T-helper 1 cell (primary cell): ENCODE measurements at regions not wholly inside any gene's neighbourhood (a gene's known extent, or its start where the extent isn't known, plus 50 kb on each side); places are given as distances from the start of the nearest gene placed in this dataset.

Experiments used
- DNase-seq, 5 donors: peaks; one replicate each; pipeline ENCODE4 v3.0.0-alpha.2; 2012 to 2020

DNA sequence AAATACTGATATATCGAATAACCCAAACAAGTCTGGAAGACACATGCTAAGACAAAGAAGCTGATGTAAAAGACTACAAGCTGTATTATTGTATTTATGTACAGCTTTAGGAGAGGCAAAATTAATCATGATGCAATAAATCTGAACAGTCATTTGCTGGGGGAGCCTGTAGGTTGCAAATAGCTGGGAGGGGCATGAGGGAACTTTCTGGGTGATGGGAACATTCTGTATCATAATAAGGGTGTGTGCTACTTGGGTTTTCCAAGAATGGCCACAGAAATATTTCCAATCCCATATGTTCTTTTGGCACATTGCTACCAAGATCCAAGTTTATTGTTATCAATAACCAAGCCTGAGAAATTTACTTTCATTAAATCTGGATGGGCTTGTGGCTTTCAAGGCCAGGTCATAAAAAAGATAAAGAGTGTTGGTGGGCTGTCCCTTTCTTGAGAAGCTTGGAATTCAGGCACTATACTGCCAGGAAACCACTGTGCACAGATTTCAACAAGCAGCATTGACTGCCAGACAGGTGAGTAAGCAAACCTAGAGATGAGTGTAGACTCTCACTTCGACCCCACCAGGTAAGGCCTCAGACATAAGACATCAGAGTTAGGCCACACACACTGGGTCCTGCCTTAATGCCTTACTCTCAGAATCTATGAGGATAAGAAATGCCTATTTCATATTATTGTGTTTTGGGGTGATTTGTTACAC is 629.7 kb upstream of the FZD8 start:
- no peak for DNase-seq

DNA sequence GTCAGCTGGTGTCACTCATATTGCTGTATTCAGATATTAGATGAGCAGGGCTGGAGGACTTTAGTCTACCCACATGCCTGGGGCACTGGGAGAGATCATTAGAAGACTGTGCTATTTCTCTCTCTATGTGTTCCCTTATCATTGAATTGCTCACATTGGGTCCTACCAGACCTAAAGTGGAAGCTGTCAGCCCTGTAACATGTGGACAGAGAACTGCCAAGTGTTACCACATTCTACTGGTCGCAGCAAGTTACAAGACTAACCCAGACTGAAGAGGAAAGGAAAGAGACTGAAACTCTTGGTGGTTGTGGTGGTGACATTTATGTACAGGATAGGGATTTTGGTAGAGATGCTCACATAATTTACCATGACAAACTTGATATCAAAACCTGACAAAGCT is 627.1 kb upstream of the FZD8 start:
- no peak for DNase-seq

DNA sequence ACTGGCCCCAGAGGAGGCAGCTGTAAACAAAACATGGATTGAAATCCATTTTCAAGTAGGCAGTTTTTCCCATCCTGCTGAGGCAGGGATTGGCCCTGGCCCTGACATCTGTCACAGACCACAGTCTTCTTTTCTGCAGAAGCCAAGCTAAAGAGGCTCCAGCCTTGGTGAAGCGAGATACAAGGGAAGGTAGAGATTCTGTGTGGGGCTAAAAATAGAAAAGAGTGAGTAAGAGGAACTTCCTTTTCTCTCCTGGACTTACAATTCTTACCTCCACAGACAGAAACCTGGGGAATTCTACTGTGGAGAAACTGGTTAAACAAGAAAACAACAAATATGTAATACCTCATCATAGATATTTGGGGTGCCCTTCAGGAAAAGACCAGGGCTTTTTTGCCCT is 624.8 kb upstream of the FZD8 start:
- DNase-seq = no peak

DNA sequence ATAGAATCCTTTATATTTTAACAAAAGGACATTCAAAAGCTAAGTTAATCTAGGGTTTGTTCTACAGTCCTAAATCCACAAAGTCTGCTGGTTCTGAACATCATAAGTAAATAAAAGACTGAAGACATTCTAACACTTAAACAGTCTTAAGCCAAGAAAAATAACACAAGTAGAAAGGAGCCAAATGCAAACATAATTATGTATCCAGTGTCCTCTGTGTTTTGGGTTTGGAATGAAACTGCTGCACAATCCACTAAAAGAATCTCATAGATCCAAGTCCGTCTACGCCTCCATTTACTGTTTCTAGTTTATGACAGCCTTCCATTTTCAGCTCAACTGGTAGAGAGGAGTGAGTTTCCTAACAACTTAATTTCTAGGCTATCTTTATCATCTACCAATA is 623.6 kb upstream of the FZD8 start:
- no peak for DNase-seq

DNA sequence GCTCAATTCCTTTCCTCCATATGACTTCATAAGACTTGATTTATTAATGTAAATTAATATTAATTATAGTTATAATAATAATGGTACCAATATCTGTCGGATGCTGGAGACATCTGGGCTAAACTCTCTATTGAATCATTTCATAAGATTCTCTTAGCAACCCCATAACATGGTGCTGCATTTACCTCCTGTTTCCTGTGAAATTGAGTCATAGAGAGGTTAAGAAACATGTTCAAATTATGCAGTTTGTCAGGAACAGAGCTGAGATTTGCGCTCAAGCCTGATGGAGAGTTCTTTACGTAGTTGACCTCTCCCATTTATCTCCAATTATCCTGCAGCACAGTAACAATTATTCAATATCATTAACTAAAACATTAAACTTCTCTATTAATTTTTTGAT is 621.8 kb upstream of the FZD8 start:
- DNase-seq = no peak

DNA sequence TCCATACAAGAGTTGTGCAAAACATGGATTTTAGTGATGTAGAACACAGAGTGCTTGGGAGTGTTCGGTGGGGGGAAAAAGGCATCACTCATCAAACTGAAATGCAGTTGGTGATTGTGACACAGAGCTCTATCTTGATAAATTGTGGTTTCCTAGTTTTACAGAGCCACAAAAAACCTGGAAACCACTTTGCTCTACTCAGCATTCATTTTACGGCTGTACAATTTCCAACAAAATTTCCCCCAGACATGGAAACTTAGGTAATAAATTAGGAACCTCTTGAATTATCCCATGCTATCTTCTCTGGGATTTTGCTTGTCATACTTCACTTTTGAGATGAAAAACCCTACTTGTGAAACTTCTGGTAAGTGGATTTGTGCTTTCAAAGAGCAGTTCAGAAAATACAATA is 614.9 kb upstream of the FZD8 start:
- DNase-seq = no peak

DNA sequence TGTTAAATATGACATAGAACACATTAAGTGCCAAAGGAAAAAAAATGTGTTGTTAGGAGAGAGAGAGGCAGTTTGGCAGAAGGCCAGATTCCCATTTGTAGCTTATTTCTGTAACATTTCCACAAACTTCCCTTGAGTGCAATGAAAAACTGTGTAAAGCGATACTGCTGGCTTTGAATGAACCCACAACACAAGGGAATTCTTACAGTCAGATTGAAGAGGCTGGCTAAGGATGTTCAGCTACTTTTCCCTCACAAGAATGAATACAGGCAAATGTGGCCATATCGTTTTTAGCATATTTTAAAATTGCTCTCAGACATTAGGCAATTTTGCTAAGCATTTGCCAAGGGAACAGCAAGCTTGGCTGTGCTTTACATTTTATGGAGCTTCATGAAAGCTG is 614.1 kb upstream of the FZD8 start:
- DNase-seq = no peak

DNA sequence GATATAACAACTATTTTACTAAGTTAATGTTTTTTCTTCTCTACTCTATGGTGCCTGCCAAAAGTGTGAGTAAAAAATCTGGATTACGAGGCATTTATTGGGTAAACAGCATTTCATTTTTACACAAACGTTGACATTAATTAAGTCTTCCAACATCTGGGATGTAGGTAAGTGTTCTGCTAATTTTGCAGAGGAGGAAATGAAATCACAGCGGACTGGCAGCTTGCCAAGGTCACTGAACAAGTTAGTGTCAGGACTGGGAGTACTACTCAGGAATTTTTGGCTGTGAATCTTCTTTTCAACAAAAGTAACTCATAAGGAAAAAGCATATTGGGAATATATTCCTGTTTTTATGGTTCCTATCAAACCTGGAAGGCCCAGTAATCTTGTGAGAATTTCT is 612.1 kb upstream of the FZD8 start:
- DNase-seq = no peak

DNA sequence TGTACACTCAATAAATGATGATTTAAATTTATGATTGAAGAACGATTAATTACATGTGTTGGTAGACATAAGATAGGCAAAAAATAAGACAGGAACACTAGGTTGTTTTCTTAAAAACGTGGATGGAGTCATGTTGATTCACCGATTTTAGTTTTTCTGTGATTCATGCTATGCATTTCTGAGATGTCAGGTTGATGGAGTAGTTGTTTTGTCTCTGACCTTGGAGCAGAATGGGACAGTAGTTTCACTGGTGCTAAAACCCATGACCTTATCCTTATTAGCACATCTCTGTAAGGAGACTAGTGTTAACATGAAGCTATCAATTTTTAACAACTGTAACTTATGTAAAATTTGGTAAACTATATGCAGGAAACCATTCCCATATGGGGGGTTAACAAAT is 611.6 kb upstream of the FZD8 start:
- DNase-seq = no peak

DNA sequence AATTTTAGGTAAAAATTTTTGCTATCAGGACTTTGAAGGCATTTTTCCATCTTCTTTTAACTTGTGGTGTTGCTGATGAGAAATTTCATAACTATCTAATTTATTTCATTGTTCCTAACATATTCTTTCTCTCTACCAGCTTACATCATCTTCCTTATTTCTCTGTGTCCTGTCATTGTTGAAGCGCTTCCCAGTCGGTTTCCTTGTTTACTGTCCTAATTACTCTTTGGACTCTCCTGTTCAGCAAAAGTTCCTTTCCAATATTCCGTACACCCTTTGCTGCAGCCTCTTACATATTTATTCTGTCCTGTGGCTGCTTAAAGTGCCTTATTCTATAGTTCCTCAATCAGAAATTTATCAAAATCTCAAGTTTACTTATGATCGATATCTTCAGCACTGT is 609.0 kb upstream of the FZD8 start:
- no peak for DNase-seq

DNA sequence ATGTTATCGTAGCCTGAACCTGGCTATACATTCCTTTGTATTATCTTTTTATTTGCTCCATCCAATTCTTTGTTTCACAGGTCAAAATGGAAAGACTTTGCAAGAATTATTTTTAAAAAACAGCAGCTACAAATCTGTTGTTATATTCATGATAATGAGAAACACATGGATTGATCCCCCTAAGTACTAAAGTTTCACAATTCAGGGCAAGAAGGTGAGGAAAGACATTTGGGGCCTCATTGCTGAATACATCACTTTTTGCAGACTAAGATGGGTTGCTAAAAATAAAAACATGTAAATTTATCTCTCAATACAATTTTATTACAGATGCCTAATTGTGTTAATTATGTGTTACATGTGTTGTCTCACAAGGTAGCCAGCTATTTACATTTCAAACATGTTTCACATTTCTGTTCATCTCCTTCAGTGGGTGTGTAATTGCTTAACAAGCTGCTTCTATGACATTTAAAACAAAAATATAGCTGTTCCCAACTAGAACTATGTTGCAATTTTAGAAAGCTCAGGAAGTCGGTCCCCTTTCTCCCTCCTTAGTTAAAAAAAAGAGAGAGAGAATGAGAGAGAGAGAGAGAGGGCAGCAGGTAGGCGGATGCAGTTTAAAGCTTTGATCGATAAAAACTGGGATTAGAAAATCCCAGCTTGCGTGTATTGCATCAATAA is 606.3 kb upstream of the FZD8 start:
- DNase-seq = no peak

DNA sequence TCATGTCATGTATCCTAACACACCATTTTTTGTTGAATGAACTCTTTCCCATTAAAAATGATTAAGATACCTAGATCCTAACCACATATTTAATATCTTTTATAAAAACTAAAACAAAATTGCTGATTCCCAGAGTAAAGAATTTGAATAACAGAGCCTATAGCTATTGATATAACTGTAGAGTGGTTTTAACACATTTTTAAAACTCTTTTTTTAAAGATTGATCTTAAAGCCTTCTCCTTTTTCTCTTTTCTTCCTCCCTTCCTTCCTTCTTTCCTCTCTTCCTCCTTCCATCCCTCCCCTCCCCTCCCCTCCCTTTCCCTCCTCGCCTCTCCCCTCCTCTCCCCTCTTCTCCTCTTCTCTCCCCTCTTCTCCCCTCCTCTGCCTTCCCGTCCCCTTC is 605.4 kb upstream of the FZD8 start:
- no peak for DNase-seq

DNA sequence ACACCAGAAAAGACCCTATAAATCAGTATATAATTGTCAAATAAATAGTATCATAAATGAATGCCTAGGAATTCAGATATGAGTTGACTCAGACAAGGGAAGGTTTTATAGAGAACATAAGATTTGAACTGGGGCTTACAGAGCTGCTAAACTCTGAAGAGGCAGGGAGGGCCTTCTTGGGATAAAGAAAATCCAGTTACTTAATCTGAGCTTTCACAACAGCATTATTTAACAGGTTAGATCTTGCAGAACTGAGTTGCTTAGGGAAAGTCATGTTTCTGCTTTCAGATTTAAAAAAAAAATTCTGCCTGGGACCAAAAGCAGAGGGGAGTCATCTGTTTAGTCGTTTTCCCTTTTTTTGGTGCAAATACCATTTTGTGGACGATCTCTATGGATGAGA is 594.8 kb upstream of the FZD8 start:
- DNase-seq = no peak

DNA sequence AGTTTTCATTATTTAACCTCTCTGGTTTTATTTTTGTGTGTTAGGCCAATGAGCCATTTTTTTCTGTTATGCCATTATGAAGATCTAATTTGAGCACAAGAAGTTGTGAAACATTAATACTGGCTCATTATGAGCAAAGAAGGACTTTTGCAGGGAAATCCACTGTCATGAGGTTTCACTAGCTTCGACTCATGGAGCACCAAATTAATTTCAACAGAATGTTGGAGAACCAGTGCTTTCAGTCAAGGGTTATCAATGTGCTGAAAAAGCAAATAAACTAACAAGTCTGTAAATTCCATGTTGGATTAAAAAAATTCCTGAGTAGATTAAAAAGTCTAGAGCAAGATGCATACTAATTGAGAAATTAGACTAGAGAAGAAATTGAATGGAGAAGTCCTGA is 594.2 kb upstream of the FZD8 start:
- no peak for DNase-seq

DNA sequence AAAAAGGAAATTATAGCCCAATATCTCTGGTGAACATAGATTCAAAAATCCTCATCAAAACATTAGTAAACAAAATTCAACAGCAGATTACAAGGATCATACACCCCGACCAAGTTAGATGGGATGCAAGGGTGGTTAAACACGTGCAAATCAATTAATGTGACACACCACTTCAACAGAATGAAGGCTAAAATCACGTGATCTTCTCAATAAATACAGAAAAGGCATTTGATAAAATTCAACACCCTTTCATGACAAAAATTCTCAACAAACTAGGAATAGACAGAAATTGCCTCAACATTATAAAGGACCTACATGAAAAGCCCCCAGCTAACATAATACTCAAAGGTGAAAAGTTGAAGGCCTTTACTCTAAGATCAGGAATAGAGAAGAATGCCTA is 590.8 kb upstream of the FZD8 start:
- DNase-seq = no peak

DNA sequence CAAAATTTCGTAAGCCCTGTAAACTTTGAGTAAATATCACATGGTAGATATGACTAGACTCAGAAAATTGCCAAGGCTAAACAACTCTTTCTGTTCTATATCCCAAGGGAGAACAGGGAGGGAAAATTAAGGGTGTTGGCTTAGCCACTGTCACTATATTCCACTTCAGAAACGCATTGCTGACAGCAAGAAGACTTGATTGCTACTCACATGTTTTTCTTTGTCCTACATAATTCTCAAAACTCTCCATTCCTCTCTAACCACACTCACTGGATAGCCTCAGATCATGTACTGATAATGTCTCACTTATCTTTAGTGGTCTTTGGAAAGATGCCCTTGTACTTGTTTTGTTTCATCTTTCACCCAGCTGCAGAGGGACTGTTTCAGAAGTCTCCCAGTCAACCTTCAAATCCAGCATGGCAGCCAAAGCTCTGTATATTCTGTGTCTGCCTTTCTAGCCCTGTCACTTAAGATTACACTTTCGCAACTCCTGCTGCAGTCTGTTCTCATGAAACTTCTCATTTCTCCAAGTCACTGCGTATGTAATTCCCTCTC is 582.4 kb upstream of the FZD8 start:
- DNase-seq = no peak

DNA sequence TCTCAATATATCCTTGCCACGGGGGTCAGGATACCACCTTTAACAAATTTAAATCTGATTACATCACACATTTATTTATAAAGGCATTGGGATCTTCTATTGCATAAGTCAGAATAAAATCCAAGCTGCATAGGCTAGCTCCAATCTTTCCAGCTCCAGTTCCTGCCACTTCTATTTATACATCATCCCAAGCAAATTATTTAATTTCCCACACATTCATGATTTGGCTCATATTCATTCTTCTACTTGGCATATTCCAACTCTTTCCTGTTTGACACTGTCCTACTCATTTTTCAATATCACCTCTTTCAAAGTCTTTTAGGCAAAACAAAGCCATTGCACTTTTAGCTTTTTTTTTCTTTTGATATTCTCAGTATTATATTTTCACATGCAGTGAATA is 579.0 kb upstream of the FZD8 start:
- DNase-seq = no peak

DNA sequence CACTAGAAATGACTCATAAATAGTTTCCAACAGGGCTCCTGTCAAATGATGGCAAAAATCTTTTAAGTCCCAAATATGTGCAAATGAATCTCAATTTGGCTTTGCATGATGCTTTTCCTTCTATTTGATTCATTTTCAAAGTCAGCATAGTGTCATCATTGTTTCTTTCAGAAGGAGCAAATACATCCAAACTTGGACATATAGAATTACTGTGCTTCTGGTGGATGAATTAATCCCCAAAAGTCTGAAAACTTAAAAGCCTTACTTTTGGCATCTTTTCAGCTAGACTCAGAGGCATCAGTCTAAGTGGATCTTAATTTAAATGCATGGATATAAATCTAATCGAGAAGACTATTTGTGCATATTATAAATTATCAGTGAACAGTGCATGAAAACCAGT is 578.1 kb upstream of the FZD8 start:
- DNase-seq = no peak

DNA sequence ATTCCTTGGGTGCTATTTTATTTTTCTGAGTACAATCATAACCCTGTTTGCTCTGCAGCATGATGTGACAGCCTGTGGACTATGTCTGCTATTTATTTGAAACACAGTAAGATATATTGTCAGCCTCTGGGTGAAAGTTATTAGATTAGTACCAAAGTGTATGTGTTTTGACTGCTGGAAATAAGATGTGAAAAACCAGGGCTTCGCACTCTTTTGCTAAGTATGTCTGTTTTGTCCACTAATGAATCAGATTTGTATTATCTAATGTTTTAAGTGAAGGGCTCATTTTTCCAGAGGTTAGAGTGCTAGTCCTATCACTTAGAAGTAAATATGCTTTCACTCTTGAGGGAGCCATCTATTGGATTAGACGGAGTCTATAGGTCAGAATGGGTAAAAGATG is 569.8 kb upstream of the FZD8 start:
- no peak for DNase-seq

DNA sequence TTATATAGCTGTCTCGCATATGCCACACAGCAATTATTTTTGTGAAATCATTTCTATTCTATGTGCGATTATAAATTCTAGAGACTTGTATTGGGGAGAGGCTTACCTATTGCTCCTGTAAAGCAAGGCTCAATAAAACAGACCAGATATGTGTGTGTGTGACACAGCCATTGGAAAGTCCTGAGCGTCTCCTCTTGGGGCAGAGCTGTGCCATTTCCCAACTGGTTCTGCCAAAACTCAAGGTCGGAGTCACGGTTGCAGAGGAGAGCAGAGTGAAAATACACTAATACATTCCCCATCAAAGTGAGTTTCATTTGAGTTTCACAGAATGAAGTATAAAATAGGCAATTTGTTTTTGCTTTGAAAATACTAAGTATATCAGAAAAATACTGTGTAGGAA is 567.4 kb upstream of the FZD8 start:
- no peak for DNase-seq

DNA sequence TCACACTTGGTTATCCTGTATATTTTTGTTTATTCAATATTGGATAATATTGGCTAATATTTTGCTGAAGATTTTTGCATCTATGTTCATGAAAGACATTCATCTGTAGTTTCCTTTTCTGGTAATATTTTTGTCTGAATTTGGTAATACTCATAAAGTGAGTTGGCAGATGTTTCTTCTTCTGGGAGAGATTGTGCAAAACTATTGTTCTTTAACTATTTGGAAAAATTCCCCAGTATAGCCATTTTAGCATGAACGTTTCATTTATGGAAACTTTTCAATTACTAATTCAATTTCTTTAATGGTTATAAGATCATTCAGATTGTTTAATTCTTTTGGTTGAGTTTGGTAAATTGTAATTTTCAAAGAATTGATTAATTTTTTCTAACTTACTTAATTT is 560.8 kb upstream of the FZD8 start:
- no peak for DNase-seq

DNA sequence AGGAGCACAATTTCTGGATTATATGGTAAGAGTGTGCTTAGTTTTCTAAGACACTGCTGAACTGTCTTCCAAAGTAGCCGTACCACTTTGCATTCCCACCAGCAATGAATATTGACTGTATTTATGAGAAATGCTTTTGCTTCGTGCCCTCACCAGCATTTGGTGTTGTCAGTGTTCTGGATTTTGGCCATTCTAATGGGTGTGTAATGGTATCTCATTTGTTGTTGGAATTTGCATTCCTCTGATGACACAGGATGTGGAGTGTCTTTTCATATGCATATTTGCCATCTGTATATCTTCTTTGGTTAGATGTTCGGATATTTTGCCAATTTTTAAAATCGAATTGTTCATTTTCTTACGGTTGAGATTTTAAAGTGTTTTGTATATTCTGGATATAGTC is 558.5 kb upstream of the FZD8 start:
- no peak for DNase-seq

DNA sequence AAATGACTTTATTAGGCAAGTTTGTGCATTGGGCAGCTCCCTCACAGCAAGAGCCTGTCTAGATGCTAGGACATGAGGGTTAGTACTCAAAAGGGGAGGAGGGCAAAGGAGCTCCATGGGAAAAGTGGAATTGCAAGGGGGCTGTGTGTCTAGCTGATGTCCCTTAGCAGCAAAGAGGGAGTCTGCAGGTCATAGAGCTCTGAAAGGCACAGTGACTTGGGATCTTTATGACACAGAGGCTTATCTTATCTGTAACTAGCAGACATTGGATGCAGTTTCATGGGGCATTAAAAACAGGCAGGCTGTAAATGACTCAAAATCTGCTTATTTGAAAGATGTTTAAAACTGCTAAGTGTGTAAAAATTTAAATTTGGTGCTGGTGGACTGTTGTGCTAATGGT is 556.2 kb upstream of the FZD8 start:
- DNase-seq = no peak

DNA sequence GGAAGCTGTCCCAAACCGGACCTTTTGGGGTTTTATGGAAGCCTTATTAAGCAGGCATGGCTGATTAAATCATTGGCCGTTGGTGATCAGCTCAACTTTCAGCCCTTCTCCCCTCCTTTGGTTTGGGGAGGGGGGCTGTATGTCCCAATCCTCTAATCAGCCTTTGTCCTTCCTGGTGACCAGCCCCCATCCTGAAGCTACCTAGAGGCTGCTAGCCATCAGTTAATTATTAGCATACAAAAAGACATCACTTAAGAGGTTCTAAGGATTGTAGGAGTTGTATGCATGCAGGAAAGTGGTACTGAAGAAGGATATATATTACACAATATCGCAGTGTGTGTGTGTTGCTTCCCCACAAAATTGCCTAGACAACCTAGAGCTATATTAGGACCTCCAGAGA is 553.3 kb upstream of the FZD8 start:
- DNase-seq = no peak

DNA sequence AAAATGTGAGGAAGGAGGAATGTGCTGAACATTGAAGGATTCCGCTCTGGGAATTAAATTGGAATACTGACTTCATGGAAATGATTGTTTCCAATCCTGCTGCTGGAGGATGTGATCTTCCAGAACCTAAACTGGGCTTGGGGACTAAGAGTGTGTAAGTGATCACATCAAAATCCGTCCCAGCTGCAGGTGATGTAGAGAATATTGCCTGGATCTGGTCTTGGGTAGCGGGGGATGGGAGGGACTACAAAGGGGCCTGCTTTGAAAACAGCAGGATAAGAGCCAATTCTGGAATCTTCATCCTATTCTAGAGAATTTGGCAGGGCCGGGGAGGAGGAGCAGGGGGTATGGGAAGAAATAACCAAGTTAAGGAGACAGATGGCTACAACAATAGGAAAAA is 552.2 kb upstream of the FZD8 start:
- no peak for DNase-seq
